ENCODE measurements at regions not wholly inside any gene's neighbourhood (a gene's known extent, or its start where the extent isn't known, plus 50 kb on each side); places are given as distances from the start of the nearest gene placed in this dataset.

GRCh38 chr7:49127359-49127913, 203.1 kb downstream of the CDC14C start:
- Histone ChIP-seq H3K9ac (no peak overlapping the region), H3K4me3 (no peak overlapping the region), H3K4me1 (no peaks in the 10 kb centered on the region), H3K4me2 (no peak overlapping the region), H4K20me1 (no peaks in the 10 kb centered on the region), H3K27ac (no peak overlapping the region), H3K27me3 (no peaks in the 10 kb centered on the region), H3K9me3 (replicated peaks in 1 of 11) (no peaks in the 10 kb centered on the region), H3K36me3 (no peaks in the 10 kb centered on the region)
- TF ChIP-seq Cebpa-rat (IDR thresholded peaks at IDR 0.05), result no peak

- Histone ChIP-seq H3K36me3 (no peaks in the 10 kb centered on the region), H3K9ac (no peak overlapping the region), H4K20me1 (no peaks in the 10 kb centered on the region), H3K9me3 (replicated peaks in 1 of 11) (no peaks in the 10 kb centered on the region), H3K27me3 (no peaks in the 10 kb centered on the region), H3K27ac (no peak overlapping the region), H3K4me2 (no peak overlapping the region), H3K4me3 (no peak overlapping the region), H3K4me1 (no peaks in the 10 kb centered on the region)
- no peak for TF ChIP-seq Cebpa-rat (IDR thresholded peaks at IDR 0.05)
Measured at GRCh38 chr7:49137978-49138377, 213.6 kb downstream of the CDC14C start.

- Histone ChIP-seq H4K20me1 (no peaks in the 10 kb centered on the region), H3K27me3 (no peaks in the 10 kb centered on the region), H3K9me3 (replicated peaks in 1 of 11) (no peaks in the 10 kb centered on the region), H3K27ac (no peak overlapping the region), H3K4me1 (no peaks in the 10 kb centered on the region), H3K36me3 (no peaks in the 10 kb centered on the region), H3K4me3 (no peak overlapping the region), H3K9ac (no peak overlapping the region), H3K4me2 (no peak overlapping the region)
- no peak for TF ChIP-seq Cebpa-rat (IDR thresholded peaks at IDR 0.05)
Measured at GRCh38 chr7:49150486-49150885, 226.1 kb downstream of the CDC14C start.

GRCh38 chr7:49151146-49151545, 226.8 kb downstream of the CDC14C start:
- Histone ChIP-seq H3K27me3 (no peaks in the 10 kb centered on the region), H4K20me1 (no peaks in the 10 kb centered on the region), H3K36me3 (no peaks in the 10 kb centered on the region), H3K9me3 (replicated peaks in 1 of 11) (no peaks in the 10 kb centered on the region), H3K4me3 (no peak overlapping the region), H3K9ac (no peak overlapping the region), H3K4me2 (no peak overlapping the region), H3K4me1 (no peaks in the 10 kb centered on the region), H3K27ac (no peak overlapping the region)
- TF ChIP-seq Cebpa-rat (IDR thresholded peaks at IDR 0.05), result no peak

- Histone ChIP-seq H3K9ac (no peak overlapping the region), H3K4me1 (no peaks in the 10 kb centered on the region), H3K36me3 (no peaks in the 10 kb centered on the region), H3K27ac (no peak overlapping the region), H3K27me3 (no peaks in the 10 kb centered on the region), H3K4me3 (no peak overlapping the region), H4K20me1 (no peaks in the 10 kb centered on the region), H3K9me3 (replicated peaks in 1 of 11) (peaks cover 0 to 8% (median 0%) of the 10 kb centered on the region in 11 experiments; a peak in 6 of 22 replicates), H3K4me2 (no peak overlapping the region)
- no peak for TF ChIP-seq Cebpa-rat (IDR thresholded peaks at IDR 0.05)
Measured at GRCh38 chr7:49158321-49158720, 234.0 kb downstream of the CDC14C start.

- Histone ChIP-seq H3K27ac (no peak overlapping the region), H4K20me1 (no peaks in the 10 kb centered on the region), H3K4me3 (no peak overlapping the region), H3K36me3 (no peaks in the 10 kb centered on the region), H3K4me2 (no peak overlapping the region), H3K4me1 (no peaks in the 10 kb centered on the region), H3K27me3 (no peaks in the 10 kb centered on the region), H3K9ac (no peak overlapping the region), H3K9me3 (replicated peaks in 1 of 11) (peaks cover 0 to 8% (median 0%) of the 10 kb centered on the region in 11 experiments; a peak in 6 of 22 replicates)
- no peak for TF ChIP-seq Cebpa-rat (IDR thresholded peaks at IDR 0.05)
Measured at GRCh38 chr7:49159536-49159935, 235.2 kb downstream of the CDC14C start.

- H3K9me3 ChIP-seq (replicated peaks in 1 of 11), result no peaks in the 10 kb centered on the region
- no peaks in the 10 kb centered on the region for H4K20me1 ChIP-seq
- no peak overlapping the region for H3K4me2 ChIP-seq
- H3K27me3 ChIP-seq, result no peaks in the 10 kb centered on the region
- no peak overlapping the region for H3K9ac ChIP-seq
- no peak overlapping the region for H3K4me3 ChIP-seq
- no peaks in the 10 kb centered on the region for H3K36me3 ChIP-seq
- no peak overlapping the region for H3K27ac ChIP-seq
- peaks cover 0 to 19% (median 0%) of the 10 kb centered on the region in 10 experiments; a peak in 5 of 20 replicates for H3K4me1 ChIP-seq
- no peak for TF ChIP-seq Cebpa-rat (IDR thresholded peaks at IDR 0.05)
Measured at GRCh38 chr7:49166441-49166840, 242.1 kb downstream of the CDC14C start.

- Histone ChIP-seq H4K20me1 (no peaks in the 10 kb centered on the region), H3K4me1 (peaks cover 0 to 17% (median 0%) of the 10 kb centered on the region in 10 experiments; a peak in 5 of 20 replicates), H3K4me2 (no peak overlapping the region), H3K36me3 (no peaks in the 10 kb centered on the region), H3K27ac (no peak overlapping the region), H3K9me3 (replicated peaks in 1 of 11) (no peaks in the 10 kb centered on the region), H3K9ac (no peak overlapping the region), H3K27me3 (no peaks in the 10 kb centered on the region), H3K4me3 (no peak overlapping the region)
- TF ChIP-seq Cebpa-rat (IDR thresholded peaks at IDR 0.05), result no peak
Measured at GRCh38 chr7:49172639-49173038, 248.3 kb downstream of the CDC14C start.

- H3K9ac ChIP-seq, result no peak overlapping the region
- TF ChIP-seq Cebpa-rat (IDR thresholded peaks at IDR 0.05), result no peak
- peaks cover 0 to 7% (median 0%) of the 10 kb centered on the region in 10 experiments; a peak in 3 of 20 replicates for H3K4me1 ChIP-seq
- H3K4me3 ChIP-seq, result no peak overlapping the region
- H3K36me3 ChIP-seq, result no peaks in the 10 kb centered on the region
- H3K9me3 ChIP-seq (replicated peaks in 1 of 11), result no peaks in the 10 kb centered on the region
- no peak overlapping the region for H3K27ac ChIP-seq
- H3K4me2 ChIP-seq, result no peak overlapping the region
- no peaks in the 10 kb centered on the region for H4K20me1 ChIP-seq
- H3K27me3 ChIP-seq, result no peaks in the 10 kb centered on the region
Measured at GRCh38 chr7:49174396-49174795, 250.0 kb downstream of the CDC14C start.

GRCh38 chr7:49187543-49188268, 263.4 kb downstream of the CDC14C start:
- Histone ChIP-seq H3K4me3 (no peak overlapping the region), H3K9ac (no peak overlapping the region), H3K27me3 (no peaks in the 10 kb centered on the region), H3K4me2 (no peak overlapping the region), H3K27ac (no peak overlapping the region), H3K4me1 (no peaks in the 10 kb centered on the region), H4K20me1 (no peaks in the 10 kb centered on the region), H3K36me3 (no peaks in the 10 kb centered on the region), H3K9me3 (replicated peaks in 1 of 11) (no peaks in the 10 kb centered on the region)
- TF ChIP-seq Cebpa-rat (IDR thresholded peaks at IDR 0.05), result no peak

Measured in BLaER1 treated with 17β-estradiol and CSF1 and Interleukin-3, amounts not matched to agents 10 nM and 100 nM (cell line).